Lower lobe of right lung (tissue), 2 donors: ENCODE measurements at regions not wholly inside any gene's neighbourhood (a gene's known extent, or its start where the extent isn't known, plus 50 kb on each side); places are given as distances from the start of the nearest gene placed in this dataset.

Source experiments
- ATAC-seq, 2 donors: fragments of 200-7000 bp; cut with Tn5 transposase; one replicate each; pipeline ENCODE4 v1.9.1; 2020 to 2022; ENCODE audit warnings: mild to moderate bottlenecking in 2 of 2, moderate library complexity in 2 of 2
- DNase-seq: peaks from one replicate; pipeline ENCODE4 v3.0.0-alpha.2; 2020
- H3K27ac ChIP-seq: fragments of 200-600 bp; one replicate; pipeline ENCODE4 v1.8.0; 2022
- H3K27me3 ChIP-seq: fragments of 200-600 bp; one replicate; pipeline ENCODE4 v1.8.0; 2022; ENCODE audit warnings: low read depth
- H3K36me3 ChIP-seq: fragments of 200-600 bp; one replicate; pipeline ENCODE4 v1.8.0; 2022; ENCODE audit warnings: mild to moderate bottlenecking
- H3K4me1 ChIP-seq: fragments of 200-600 bp; one replicate; pipeline ENCODE4 v1.8.0; 2022
- H3K4me3 ChIP-seq: fragments of 200-600 bp; one replicate; pipeline ENCODE4 v1.8.0; 2022; ENCODE audit warnings: mild to moderate bottlenecking
- H3K9me3 ChIP-seq: fragments of 200-600 bp; one replicate; pipeline ENCODE4 v1.8.0; 2022
- intact Hi-C: fragments of 100-400 bp; cut with DNase I; formaldehyde crosslinking; loops from one replicate; pipeline ENCODE4 v1.11.0; 2022
- TF ChIP-seq, protein P1 (sequence below): fragments of 200-600 bp; IDR thresholded peaks from one replicate; pipeline ENCODE4 v1.8.0; 2022; ENCODE audit warnings: antibody characterized with exemption, mild to moderate bottlenecking
- donor health status: DM: no; HTN: yes; CAD: no; lungs with severe emphysema.

DNA sequence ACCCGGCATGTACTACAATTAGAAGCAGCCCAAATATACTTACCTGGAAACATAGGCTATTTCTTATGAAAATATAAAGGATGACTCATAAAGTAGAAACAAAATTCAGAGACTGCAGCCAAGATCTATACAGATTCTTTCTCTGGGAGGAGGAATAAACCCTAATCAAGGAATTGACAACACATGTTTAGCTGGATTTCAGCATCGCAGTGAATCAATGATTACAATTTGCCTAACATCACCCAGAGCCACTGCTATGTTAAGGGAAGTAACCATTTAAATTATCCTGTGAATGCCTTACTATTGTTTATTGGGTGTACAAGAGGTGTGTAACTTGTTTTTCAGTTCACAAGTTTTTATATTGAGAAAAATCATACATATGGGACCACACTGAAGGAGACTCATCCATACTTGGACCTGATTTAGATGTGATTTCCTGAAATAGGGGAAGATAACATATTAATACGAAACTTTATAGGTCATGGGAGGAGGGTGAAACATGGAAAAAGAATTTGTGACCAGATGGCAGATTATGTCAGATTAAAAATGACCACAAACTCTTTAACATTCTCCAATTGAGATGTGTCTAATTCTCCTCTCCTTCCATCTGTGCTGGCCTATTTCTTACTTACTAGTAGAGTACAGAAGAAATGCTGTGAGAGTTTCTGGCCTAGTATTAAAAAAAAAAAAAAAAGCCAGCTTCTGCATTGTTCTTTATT, 1168.4 kb downstream of the SLITRK1 start:
- intact Hi-C loops, result no loop called here

DNA sequence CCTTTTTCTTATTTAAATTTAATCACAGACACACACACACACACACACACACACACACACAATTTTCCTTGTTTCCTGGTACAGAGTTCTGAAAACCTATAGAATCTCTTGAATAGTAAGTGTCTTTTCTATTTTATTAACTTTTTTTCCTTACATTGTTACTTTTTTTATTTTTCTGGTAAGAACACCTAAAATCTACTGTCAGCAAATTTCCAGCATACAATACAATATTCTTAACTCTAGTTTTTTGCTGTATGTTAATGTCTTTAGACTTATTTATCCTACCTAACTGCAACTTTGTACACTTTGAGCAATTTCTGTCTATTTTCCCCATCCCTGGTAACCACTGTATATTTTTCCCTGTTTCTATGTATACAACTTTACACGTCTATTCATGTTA, 1179.8 kb downstream of the SLITRK1 start:
- no peak overlapping the region for H3K4me3 ChIP-seq
- TF ChIP-seq, protein P1, sequence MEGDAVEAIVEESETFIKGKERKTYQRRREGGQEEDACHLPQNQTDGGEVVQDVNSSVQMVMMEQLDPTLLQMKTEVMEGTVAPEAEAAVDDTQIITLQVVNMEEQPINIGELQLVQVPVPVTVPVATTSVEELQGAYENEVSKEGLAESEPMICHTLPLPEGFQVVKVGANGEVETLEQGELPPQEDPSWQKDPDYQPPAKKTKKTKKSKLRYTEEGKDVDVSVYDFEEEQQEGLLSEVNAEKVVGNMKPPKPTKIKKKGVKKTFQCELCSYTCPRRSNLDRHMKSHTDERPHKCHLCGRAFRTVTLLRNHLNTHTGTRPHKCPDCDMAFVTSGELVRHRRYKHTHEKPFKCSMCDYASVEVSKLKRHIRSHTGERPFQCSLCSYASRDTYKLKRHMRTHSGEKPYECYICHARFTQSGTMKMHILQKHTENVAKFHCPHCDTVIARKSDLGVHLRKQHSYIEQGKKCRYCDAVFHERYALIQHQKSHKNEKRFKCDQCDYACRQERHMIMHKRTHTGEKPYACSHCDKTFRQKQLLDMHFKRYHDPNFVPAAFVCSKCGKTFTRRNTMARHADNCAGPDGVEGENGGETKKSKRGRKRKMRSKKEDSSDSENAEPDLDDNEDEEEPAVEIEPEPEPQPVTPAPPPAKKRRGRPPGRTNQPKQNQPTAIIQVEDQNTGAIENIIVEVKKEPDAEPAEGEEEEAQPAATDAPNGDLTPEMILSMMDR, result no peak
- no peak for ATAC-seq
- intact Hi-C loops, result no loop called here
- H3K4me1 ChIP-seq, result no peaks in the 10 kb centered on the region
- H3K36me3 ChIP-seq, result no peaks in the 10 kb centered on the region
- no peak for DNase-seq
- no peak overlapping the region for H3K27ac ChIP-seq
- no peaks in the 10 kb centered on the region for H3K9me3 ChIP-seq
- no peaks in the 10 kb centered on the region for H3K27me3 ChIP-seq

More for the DNA sequence above, 1168.4 kb downstream of the SLITRK1 start:
- no peak overlapping the region for H3K27ac ChIP-seq
- ATAC-seq (no peak), DNase-seq (no peak)
- H3K27me3 ChIP-seq, result no peaks in the 10 kb centered on the region
- no peaks in the 10 kb centered on the region for H3K9me3 ChIP-seq
- no peaks in the 10 kb centered on the region for H3K36me3 ChIP-seq
- TF ChIP-seq, protein P1, result no peak
- H3K4me1 ChIP-seq, result no peaks in the 10 kb centered on the region
- no peak overlapping the region for H3K4me3 ChIP-seq

GRCh38 chr13:82701020-82701419, 1181.3 kb downstream of the SLITRK1 start:
- Histone ChIP-seq H3K27me3 (no peaks in the 10 kb centered on the region), H3K4me1 (no peaks in the 10 kb centered on the region), H3K36me3 (no peaks in the 10 kb centered on the region), H3K4me3 (no peak overlapping the region), H3K27ac (no peak overlapping the region), H3K9me3 (no peaks in the 10 kb centered on the region)
- DNase-seq (no peak), ATAC-seq (no peak)
- TF ChIP-seq, protein P1, result no peak
- intact Hi-C loops, result no loop called here

- DNase-seq (no peak), ATAC-seq (no peak)
- Histone ChIP-seq H3K4me1 (no peaks in the 10 kb centered on the region), H3K4me3 (no peak overlapping the region), H3K9me3 (no peaks in the 10 kb centered on the region), H3K27me3 (no peaks in the 10 kb centered on the region), H3K27ac (no peak overlapping the region), H3K36me3 (no peaks in the 10 kb centered on the region)
- intact Hi-C loops, result no loop called here
- TF ChIP-seq, protein P1, result no peak
These were observed 1183.3 kb downstream of the SLITRK1 start for GRCh38 chr13:82698941-82699340.

DNA sequence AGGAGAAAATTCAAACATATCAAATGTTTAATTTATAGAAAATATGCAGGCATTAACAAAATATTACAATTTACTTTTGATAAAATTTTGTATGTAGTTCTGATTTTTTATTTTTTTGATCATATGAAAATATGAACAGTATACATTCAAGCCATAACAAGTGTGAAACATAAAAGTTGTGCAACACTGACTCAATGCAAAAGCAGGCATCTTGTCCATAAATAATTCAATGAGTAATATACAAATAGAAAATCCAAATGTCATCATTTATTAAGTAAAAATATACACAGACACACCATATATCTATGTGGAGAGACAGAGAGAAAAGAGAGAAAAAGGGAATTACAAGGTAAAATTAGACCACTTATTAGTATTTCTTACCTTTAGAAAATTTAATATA, 1183.9 kb downstream of the SLITRK1 start:
- H3K9me3 ChIP-seq, result no peaks in the 10 kb centered on the region
- H3K4me1 ChIP-seq, result no peaks in the 10 kb centered on the region
- TF ChIP-seq, protein P1, result no peak
- no peak for ATAC-seq
- no peaks in the 10 kb centered on the region for H3K36me3 ChIP-seq
- H3K27ac ChIP-seq, result no peak overlapping the region
- no peak for DNase-seq
- H3K27me3 ChIP-seq, result no peaks in the 10 kb centered on the region
- intact Hi-C loops, result no loop called here
- H3K4me3 ChIP-seq, result no peak overlapping the region
